ENCODE measurements at regions not wholly inside any gene's neighbourhood (a gene's known extent, or its start where the extent isn't known, plus 50 kb on each side); places are given as distances from the start of the nearest gene placed in this dataset.

DNA sequence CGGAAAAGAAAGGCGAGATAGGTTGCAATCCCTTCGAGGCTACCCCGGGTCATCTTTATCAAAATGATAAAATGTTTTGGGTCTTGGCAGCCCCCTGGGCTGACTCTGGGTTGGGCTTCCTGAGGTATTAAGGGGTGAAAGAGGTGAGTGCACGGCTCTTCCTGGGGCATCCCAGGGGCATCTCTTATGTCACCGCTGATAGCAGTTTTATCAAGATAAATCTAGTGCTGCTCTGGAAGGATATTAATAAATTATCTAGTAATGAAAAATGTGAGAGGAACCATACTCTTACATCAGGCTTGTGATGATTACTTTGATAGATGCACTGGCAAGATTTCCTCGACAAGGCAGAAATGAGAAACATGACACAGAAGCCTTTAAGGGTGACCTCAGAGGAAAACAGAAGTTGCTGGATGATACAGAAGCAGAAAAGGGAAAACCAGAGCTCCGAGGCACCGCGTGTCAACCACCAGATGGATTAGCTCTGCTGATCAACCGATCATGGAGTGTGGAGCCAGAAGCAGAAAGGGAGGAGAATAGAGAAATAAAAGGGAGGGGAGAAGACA is 491.3 kb downstream of the TMEM114 start:
- TF ChIP-seq, protein P1, sequence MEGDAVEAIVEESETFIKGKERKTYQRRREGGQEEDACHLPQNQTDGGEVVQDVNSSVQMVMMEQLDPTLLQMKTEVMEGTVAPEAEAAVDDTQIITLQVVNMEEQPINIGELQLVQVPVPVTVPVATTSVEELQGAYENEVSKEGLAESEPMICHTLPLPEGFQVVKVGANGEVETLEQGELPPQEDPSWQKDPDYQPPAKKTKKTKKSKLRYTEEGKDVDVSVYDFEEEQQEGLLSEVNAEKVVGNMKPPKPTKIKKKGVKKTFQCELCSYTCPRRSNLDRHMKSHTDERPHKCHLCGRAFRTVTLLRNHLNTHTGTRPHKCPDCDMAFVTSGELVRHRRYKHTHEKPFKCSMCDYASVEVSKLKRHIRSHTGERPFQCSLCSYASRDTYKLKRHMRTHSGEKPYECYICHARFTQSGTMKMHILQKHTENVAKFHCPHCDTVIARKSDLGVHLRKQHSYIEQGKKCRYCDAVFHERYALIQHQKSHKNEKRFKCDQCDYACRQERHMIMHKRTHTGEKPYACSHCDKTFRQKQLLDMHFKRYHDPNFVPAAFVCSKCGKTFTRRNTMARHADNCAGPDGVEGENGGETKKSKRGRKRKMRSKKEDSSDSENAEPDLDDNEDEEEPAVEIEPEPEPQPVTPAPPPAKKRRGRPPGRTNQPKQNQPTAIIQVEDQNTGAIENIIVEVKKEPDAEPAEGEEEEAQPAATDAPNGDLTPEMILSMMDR (optimal IDR thresholded peaks at IDR 0.05 in 1 of 3, IDR thresholded peaks at IDR 0.05 in 1 of 3, conservative IDR thresholded peaks at IDR 0.05 in 1 of 3; ENCODE audit: extremely low read depth in 1 of 3, insufficient read depth in 2 of 3, low read length in 3 of 3), result no peak
- TF ChIP-seq EZH2 (IDR thresholded peaks at IDR 0.05; ENCODE audit: low read length), result no peak
